MV-4-11 (cell line): ENCODE measurements at regions not wholly inside any gene's neighbourhood (a gene's known extent, or its start where the extent isn't known, plus 50 kb on each side); places are given as distances from the start of the nearest gene placed in this dataset.

Experiments
- DNase-seq: peaks from one replicate; lab custom pipeline; 2025; lab: John Stamatoyannopoulos, UW

DNA sequence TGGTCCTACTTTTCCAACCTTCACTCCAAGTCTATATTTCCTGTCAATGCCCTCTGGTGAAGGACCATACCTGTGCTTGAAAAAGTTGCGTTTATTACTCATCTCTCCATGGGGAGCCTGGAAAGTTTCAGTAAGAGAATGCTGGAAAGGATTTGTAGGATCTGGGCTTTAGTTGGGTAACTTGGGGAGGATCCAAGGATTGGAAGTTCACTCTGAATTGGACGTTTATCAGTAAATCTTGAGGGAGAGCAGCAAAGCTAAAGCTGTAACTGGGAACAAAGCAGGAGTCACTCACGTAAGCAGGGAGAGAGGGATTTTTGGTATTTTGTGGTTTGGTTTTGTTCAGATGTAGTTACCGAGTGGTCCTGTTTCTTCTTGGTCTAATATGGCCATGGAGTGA lies 51.4 kb upstream of the NPVF start:
- no peak for DNase-seq

DNA sequence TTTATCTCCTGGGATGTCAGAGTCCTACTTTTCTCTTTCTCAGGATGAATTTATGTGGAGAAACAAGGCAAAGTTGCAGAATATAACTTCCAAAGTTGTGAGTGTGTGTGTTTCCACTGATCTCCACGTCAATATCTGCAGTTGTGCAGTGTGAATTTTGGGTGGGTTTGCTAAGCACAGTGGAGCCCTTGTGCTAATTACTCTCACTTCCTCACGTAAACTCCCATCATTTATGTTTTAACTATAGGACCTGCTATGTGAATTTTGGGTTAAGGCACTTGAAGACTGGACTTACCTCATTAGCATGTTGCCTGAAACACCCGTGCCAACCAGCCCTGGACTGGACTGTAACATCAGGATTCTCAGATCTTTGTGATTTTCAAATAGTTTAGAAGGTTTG lies 51.9 kb upstream of the NPVF start:
- DNase-seq = no peak

DNA sequence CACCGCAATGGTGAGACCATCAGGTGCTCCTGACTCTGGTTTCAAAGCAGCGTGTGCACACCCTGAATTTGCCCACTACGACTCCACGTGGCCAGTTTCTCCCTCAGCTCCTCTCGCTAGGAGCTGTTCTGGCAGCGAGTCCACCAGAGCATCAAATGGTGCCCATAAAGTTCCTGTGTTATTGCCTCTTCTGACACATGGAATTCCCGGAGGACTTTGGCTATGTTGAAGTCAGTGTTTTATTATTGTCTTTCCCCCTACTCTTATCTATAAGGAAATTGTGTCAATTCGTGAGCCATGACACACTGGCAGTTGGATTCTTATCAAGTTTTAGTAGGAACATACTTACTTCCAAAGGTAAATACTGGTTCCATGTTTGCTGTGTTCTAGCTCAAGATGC lies 53.9 kb upstream of the NPVF start:
- no peak for DNase-seq

DNA sequence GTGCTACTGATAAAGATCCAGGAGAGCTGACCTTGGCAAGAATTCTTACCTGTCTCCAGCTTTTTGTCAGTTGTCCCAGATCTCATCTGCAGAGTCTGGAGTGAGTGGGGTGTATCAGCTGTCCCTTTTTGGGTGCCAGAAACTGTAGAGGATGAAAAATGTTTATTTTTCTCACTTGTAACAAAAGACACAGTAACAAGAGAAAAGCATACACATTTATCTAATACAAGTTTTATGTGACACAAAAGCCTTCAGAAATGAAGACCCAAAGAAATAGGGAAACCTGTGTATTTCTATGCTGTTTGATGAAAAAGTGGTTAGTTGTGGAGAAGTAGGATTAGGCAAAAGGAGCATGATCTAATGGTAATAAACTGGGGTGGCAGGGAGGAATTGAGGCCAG lies 58.5 kb upstream of the NPVF start:
- DNase-seq = no peak

DNA sequence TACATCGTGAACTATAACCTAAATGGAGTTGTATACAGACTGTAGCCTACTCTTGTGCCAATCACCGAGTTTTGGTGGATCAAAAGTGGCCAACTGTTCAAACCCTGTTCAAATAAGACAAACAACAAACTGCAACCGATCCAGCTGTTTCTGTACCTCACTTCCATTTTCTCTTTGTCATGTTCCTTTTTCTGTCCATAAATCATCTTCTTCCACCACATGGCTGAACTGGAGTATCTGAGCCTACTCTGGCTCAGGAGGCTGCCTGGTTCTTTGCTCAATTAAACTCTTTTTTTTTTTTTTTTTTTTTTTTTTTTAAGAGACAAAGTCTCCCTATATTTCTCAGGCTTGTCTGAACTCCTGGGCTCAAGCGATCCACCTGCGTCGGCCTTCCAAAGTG lies 59.0 kb upstream of the NPVF start:
- DNase-seq = peak; percentile 52

DNA sequence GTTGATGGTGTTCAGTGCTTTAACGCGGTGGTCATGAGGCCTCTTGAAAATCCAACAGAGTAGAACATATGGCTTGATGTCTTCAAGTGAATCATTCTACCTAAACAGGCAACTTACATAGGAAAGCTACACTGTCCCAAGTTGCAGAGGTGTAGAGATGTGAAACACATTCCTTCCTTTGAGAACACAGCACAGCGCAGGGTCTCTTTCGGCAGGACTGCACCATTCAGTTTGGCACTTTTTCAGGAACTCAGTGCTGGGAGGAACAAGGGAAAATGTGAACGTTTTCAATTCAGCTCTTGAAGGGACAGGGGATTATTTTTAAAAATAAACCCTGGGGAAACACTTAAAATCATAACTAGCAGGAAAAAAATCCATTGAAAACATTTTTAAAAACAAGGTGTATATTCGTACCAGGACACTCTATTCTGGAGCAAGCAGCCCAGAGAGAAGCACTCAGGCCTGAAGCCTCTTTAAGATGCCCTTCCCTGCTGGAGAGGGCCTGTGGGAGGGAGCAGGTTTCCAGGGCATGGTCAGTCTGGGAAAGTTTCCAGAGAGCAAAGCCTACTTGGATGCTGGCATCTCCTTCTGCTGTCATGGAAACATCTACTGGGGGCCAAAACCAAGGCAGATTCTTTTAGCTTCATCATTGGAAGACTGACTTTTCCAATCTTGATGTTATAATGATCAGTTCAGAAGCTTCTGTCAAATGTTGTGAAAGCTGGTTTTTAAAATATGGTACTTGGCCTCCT lies 60.4 kb upstream of the NPVF start:
- DNase-seq = no peak

DNA sequence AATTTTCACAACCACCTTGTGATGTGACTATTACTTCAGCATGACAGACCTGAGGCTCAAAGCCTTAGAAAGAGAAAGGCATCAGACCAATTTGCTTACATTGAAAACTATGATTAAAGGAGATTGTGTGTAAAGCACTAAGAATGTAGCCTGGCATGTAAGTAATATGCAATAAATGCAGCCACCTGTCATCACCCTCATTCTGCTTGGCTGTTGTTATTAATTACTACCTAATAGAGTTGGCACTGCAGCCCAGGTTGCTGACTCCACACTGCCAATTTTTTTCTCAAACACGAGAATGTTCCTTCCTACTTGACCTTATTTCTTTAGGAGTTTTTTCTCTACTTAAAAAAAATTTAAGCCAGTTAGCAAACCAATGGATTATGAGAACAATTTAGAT lies 61.2 kb upstream of the NPVF start:
- DNase-seq = no peak

DNA sequence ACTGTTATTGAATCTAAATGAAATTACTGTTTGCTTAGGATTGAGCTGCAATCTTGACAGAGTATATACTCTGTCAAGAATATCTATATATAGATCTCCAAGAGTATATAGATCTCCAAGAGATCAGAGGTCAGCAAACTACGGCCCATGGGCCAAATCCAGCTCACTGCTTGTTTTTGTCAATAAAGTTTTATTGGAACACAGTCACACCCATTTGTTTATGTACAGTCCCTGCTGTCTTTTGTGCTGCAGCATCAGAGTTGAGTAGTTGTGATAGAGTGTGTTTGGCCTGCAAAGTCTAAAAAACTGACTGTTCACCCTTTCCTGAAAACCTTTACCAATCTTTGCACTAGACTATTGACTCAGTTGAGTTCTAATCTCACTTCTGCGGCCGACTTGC lies 66.3 kb upstream of the NPVF start:
- no peak for DNase-seq

DNA sequence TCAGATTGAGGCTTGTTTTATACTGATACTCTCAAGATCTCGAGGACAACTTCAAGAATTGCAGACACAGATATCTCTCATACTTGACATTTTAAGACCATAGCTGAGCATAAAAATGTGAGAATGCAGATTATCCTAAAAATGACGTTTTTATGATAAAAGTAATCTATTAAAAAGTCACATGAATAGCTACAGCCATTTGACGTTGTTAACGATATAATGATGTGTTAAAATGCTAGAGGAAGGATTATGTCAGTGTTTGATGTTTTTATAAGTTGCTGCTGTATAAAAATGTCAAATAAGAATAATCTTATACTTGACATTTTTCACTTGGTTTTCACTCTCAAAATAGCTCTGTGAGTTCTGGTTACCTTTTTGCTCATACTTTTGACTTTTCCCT lies 67.1 kb upstream of the NPVF start:
- no peak for DNase-seq

DNA sequence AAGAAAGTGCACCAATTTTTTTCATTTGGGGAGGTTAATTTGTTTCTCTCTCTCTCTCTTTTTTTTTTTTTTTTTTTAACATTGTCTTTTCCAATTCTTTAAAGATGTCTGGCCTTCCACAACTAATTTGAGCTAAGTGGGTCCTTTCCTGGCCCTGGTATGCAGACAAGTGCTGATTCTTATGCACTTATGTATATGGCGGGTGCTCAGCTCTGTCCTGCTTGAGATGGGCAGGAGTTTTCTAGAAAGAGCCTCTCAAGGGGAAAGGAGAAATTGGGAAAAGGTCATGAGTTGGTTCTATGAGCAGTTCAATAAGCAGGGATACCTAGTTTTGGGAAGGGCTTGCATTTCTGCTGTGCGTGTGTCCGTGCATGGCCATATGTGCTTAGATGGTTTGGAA lies 67.8 kb upstream of the NPVF start:
- DNase-seq = no peak

DNA sequence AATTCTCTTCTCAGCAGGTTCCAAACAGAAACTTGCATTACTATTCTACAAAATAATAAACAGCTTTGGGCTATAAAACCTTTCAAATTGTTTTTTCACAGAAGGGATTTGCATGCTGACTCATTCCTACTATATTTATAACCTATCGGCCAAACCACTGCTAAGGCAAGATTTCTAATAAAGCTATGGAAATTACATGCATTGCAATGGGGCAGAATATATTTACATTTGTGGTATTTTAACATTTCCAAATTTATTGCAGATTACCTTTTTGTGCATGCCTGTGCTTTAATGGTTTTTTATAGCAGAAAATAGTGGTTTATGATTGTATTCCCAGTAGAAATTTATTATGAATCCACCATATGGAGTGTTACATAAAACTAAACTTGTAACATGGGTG lies 69.0 kb upstream of the NPVF start:
- DNase-seq = no peak

DNA sequence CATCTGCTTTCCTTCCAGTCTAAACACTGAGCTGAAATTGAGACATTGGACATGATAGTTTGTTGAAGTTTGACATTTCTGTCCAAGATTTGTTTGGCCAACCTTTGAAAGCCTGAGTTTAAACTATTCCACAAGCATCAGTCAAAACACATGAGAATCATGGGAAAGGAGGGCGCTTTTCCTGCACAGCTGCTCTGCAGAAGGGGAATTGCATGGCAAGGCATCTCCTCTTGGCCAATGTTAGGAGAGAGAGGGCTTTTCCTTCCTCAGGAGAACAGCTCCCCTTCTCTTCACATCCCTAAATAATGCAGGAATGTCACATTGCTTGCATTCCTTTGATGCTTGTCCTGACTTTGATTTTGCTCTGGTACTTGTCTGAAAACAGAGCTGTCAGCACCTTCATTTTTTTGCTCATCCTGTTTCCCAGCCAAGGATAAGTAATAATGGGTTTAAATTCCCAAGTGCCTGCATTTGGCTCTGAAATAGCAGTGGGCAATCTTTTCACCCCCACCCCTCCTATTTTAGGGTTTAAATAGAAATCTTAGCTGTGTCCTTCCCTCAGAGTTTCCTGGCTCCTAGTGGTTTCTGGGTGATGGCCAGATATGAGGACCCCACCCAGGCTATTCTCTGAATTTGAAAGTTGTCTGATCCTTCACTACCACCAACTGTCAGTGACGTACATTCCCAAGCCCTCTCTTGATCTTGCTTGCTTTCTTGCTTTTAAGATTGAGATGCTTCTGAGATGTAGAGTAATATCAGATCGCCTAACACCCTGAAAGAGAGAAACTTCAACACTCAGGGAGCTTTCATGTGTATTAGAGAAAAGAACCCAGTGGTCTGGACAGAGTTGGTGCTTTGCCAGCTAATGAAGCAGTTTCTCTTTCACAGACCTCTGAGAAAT lies 75.2 kb upstream of the NPVF start:
- DNase-seq = no peak

DNA sequence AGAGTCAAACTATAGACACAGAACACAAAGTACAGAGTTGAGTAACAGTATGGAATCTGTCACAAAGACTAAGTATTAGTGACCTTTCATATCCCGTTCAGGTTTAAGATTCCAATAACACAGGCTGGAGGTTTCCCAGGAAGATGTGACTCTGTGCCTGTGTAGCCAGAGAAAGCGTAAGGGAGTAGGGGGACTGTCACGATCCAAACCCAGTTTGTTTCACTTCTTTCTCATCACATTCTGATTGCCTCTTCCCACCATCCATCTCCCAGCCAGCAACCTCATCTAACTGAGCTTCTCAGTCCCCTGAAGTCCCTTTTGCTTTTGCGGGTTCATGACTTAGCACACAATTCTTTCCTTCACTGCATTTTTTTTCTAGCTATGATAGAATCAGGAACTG lies 76.4 kb upstream of the NPVF start:
- no peak for DNase-seq

DNA sequence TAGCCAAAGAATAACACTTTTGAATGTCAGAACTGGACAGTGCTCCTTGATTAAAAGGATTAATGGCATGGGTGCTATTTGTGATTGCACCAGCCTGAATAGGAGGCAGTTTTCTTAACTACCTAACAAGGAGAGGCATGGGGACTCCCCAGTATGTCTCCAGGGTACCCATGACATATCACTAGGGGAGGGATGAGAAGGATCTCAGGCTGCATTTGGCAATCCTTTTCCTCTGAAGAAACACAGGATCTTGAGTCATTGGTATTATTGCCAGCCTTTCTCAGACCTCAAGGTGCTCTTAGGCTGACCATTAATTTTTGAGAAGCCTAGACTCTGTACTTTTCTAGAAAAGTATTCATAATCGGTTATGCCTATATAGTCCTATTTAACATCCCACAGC lies 77.5 kb upstream of the NPVF start:
- DNase-seq = no peak

DNA sequence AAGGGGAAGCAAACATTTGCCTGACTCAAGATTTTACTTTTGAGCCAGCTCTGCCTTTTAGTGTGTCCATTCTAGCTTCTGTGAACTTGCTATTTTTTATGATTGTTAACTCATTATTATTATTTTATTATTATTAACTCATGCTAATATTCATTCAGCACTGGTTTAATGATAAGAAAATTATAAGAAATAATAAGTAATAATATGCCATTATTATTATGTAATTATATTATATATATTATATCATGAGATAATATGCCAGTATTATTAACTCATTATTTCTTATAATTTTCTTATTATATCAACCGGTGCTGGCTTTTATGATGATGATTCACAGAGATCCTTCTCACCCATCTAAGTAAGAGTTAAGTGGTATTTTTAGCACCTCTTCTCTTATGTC lies 79.3 kb upstream of the NPVF start:
- DNase-seq = no peak

DNA sequence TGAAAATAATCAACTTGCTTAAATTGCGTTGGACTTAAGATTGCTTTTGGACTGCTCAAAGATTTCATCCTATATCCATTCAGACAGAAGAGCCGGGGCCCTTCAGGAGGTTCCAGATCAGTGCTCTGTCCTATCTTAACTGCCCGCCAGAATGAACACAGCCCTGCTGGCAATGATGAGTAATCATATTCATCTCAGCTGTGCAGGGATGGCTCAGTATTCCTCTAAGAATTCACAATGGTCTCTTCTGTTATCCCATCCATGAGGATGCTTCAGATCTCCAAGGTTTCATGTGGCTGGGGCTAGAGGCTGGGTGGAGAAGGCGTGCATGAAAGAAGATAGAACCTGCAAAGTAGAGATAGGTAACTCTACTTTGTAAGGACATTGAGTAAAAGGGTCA lies 80.0 kb upstream of the NPVF start:
- no peak for DNase-seq

DNA sequence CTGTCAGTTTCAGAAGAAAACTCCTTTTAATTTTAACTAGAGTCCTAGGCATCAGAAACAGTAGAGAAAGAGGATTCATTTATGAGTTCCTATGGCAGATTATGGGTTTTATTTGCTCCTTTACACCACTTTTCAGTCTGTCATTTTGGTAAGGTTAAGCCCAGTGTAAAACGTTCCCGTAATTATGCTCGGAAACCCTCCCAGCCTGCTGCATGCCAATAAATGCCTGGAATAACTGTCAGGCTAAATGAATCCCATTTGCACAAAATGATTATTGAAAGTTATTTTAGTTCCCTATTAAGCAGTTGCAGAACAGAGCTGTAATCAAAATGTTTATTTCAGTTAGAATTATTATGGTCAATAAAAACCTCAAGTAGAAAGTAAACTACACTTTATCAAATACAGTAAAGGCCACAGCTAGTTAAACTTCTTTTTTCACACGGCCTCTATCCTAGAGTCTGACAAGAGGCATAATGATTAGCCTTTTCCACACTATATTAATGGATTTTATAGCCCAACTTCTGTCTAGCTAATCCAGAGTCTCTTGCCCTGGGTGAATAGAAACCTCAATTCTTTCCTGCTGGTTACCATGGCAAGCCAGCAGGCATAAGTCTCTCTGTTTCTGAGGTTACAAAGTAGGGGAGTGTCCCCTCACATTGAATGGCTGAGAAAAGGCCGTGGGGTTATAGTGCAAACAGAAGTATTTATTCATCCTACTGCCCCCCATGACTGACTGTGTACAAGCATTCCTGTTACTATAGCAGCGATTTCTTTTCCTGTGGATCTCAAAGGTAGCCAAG lies 80.8 kb upstream of the NPVF start:
- DNase-seq = no peak

DNA sequence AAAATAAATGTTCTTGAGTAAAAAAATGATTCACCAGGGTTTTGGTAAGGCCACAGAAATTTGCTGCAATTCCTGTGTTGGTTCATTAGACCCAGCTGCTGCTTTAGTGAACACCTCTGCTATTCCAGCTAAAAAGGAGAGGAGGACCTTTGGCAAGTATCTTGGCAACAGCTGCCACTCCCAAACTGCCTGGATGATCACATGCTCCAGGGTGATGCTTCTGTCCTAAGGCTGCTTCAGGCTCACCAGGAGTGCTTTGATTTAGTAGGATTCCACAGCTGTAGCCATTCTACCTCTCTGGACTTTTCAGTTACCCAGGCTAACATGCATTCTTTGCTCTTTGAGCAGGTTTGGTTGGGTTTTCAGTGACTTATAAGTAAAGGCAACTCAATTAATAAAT lies 82.6 kb upstream of the NPVF start:
- no peak for DNase-seq

DNA sequence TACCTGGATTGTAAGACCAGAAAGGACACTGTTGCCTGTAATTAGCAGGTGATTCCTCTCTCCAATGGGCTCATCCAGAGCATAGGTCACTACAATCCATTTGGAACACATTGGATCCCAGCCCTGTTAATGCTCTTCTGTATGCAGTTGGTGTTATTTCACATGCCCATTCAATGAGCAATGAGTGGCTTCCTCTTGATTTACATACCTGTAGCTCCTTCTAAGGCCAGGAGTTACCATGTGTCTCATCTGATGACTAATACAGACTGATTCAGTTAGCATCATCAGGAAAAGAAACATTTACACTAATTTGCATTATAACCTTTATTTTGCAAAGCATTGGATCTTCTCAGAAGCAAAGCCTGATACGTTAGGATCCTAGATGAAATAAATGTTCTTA lies 83.1 kb upstream of the NPVF start:
- no peak for DNase-seq

DNA sequence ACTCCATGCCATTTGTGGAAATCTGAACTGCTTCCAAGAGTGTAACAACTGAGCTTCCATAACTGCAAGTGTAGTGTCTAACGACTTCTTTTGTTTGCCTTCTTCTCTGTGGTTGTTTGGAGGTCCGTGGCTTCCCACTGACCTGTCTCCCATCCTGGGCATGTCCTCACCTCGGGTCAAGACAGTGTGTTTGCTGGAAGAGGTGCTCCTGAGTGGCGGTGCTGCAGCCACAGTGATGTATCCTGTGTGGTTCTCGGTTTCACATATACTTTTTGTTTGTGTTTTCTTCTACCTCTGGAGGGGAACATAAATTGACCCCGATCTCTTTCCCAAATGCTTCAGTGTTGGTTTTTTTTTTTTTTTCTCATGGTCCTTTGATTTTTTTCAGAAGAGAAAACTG lies 84.7 kb upstream of the NPVF start:
- no peak for DNase-seq

DNA sequence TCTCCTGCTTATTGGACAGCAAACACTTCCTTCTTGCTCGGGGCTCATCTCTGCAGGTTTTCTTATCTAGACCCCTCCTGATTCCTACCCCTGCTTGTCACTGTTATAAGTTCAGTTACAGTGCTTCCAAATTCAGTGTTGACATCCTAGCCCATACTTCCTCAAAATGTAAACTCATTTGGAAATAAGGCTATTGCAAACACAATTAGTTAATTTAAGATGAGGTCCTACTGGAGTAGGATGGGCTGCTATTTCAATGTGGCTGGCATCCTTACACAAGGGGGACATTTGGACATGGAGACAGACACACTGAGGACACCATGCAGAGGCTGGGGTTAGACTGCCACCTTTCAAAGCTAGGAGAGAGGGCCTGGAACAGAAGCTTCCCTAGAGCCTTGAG lies 85.2 kb upstream of the NPVF start:
- peak; percentile 34 for DNase-seq

DNA sequence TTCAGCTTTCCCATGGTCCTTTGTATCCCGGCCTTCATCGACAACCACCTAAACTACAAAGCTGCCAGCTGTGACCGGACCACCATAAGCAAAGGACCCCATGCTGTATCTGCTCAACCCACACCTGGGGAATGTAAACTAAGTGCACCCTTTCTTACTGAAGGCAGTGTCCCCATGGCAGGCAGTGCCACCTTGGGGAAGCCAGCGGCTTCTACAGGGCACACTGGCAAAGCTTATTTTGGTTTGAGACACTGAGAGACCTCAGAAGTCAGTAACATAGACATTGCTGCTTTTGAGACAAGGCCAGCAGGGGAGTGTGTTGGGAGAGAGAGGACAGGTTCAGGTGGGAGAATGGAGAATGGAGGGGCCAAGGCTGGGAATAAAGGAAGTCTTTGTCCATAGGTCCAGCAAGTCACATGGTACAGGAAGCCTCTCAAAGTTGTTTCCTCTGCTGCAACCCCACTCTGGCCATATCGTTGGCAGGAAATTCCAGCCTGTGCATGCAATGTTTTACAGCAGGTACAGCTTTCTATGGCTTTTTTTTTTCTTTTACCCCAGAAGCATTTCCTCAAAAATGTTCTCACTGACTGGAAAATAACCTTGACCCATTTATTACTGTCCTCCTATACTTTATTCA lies 85.9 kb upstream of the NPVF start:
- no peak for DNase-seq
